Heart left ventricle (tissue), 13 donors: ENCODE measurements at regions not wholly inside any gene's neighbourhood (a gene's known extent, or its start where the extent isn't known, plus 50 kb on each side); places are given as distances from the start of the nearest gene placed in this dataset.

Experiments
- POLR2A ChIP-seq, 2 donors: fragments of 450-650 bp; IDR thresholded peaks; one replicate each; pipeline ENCODE4 v1.6.1; 2017; ENCODE audit warnings: antibody characterized with exemption in 2 of 2, mild to moderate bottlenecking in 2 of 2, moderate library complexity in 2 of 2
- TF ChIP-seq, protein P1 (sequence below), 12 donors: fragments of 200-600 bp; sonication (generic) in 4 of 12; IDR thresholded peaks; one replicate each; pipeline versions ENCODE4 v1.5.0 to v1.8.0; 2018 to 2022; ENCODE audit warnings: antibody characterized with exemption in 12 of 12, mild to moderate bottlenecking in 5 of 12
- donor health status: ischemic (EF 13 %, LVEDD 7.1; RV severe dilation, severe dysfunction).
- donor health status: DM: no; HTN: yes; CAD: no.
- donor health status: DM: no; HTN: no; CAD: no.
- donor health status: ischemic (EF 25% LVEDD 6.9; RV normal size, moderate dysfunction).
- donor health status: ischemic (EF 25% LVEDD 5.7; RV mildly dilated, moderate dysfunction).
- donor health status: ischemic (EF 35%, LVEDD 5.7; RV mildly dilated, moderate dysfunction).
- donor health status: nonischemic (EF 11% LVEDD 7.7; RV severe dilation, severe dysfunction).
- donor health status: DM: yes; HTN: yes; CAD: no.
- donor health status: PGD.
- donor health status: ischemic (EF 29% LVEDD 5.4; RV normal size, mild dysfunction).
- donor health status: nonischemic (EF 23%, LVEDD 6.1; RV moderate dilation, normal function).

DNA sequence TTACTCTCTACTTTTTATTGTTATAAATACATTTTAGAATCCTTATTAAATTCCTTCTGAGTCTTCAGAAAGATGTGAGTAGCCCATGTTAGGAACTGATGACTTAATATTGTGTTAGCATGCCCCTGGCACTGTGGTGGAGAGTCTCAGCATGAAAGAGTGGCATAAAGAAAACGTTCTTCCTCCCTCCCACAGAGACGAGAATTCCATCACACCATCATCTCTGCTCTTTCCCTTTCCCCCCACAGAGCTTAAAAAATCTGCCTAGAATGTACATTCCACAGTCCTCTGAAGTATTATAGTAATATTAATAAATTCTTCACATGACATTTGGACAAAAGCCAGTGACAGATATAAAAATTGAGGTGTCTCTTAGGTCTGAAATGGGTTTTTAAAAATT, 117.8 kb upstream of the DKK2 start:
- TF ChIP-seq, protein P1, sequence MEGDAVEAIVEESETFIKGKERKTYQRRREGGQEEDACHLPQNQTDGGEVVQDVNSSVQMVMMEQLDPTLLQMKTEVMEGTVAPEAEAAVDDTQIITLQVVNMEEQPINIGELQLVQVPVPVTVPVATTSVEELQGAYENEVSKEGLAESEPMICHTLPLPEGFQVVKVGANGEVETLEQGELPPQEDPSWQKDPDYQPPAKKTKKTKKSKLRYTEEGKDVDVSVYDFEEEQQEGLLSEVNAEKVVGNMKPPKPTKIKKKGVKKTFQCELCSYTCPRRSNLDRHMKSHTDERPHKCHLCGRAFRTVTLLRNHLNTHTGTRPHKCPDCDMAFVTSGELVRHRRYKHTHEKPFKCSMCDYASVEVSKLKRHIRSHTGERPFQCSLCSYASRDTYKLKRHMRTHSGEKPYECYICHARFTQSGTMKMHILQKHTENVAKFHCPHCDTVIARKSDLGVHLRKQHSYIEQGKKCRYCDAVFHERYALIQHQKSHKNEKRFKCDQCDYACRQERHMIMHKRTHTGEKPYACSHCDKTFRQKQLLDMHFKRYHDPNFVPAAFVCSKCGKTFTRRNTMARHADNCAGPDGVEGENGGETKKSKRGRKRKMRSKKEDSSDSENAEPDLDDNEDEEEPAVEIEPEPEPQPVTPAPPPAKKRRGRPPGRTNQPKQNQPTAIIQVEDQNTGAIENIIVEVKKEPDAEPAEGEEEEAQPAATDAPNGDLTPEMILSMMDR (IDR thresholded peaks at IDR 0.05) = no peak
- TF ChIP-seq POLR2A (IDR thresholded peaks at IDR 0.05) = no peak
